ENCODE measurements at regions not wholly inside any gene's neighbourhood (a gene's known extent, or its start where the extent isn't known, plus 50 kb on each side); places are given as distances from the start of the nearest gene placed in this dataset.
"Not testable (repeated sequence)": the region's sequence is repeated elsewhere in the genome, so short reads cannot be mapped to it uniquely, and the experiment has no call there.

DNA sequence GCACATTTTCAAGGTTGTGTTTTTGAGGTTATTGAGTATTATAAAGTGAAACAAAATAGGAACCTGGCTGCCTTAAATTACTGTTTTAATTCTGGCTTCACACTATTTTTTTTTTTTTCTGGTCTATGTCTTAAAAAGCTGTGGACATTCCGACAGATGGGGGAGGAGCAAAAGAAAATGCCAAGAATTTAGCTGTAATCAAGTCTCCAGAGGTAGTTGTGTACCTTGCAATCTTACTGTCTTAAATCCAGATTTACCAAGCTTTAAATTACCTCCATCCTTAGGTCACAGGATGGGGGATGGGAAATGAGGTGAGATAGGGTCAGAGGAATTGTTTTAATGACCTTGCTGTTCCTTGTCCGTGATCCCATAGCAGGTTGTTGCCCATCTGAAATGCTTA is 182.8 kb downstream of the UTRN start:
- DNase-seq (ENCODE audit: low spot score) = no peak
- H3K27ac ChIP-seq = no peak overlapping the region
- POLR2A ChIA-PET (ENCODE audit: low non-redundant PET) = no interaction called here
- CTCF ChIA-PET = interaction anchor here (1.1 kb wide), 1 partner anchor 138 kb away, joined by 4 read pairs; no protein-coding TSS in a partner anchor
- TF ChIP-seq, protein P1, sequence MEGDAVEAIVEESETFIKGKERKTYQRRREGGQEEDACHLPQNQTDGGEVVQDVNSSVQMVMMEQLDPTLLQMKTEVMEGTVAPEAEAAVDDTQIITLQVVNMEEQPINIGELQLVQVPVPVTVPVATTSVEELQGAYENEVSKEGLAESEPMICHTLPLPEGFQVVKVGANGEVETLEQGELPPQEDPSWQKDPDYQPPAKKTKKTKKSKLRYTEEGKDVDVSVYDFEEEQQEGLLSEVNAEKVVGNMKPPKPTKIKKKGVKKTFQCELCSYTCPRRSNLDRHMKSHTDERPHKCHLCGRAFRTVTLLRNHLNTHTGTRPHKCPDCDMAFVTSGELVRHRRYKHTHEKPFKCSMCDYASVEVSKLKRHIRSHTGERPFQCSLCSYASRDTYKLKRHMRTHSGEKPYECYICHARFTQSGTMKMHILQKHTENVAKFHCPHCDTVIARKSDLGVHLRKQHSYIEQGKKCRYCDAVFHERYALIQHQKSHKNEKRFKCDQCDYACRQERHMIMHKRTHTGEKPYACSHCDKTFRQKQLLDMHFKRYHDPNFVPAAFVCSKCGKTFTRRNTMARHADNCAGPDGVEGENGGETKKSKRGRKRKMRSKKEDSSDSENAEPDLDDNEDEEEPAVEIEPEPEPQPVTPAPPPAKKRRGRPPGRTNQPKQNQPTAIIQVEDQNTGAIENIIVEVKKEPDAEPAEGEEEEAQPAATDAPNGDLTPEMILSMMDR (conservative IDR thresholded peaks at IDR 0.05; ENCODE audit: low read depth) = no peak

DNA sequence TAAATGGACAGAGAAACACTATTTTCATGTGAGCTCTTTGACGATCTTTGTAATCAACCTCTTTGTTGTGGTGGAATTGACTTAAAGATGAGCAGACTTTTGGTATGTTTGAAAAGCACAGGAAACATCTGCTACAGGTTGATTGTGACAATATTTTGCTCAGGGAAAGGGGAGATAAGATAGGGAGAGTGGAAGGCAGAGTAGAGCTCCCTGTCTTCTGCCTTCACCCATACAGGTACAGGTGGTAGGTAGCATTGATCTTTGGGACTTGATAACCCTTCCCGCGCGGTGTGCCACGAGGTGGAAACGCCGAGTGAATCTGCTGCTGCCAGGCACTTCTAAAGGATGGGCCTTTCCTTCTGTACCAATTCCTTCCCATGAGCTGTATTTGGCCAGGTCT is 183.6 kb downstream of the UTRN start:
- CTCF ChIA-PET = interaction anchor here (1.1 kb wide), 1 partner anchor 138 kb away, joined by 4 read pairs; no protein-coding TSS in a partner anchor
- no peak overlapping the region for H3K27ac ChIP-seq
- POLR2A ChIA-PET (ENCODE audit: low non-redundant PET) = no interaction called here
- no peak for DNase-seq (ENCODE audit: low spot score)
- TF ChIP-seq, protein P1 (conservative IDR thresholded peaks at IDR 0.05; ENCODE audit: low read depth) = no peak

DNA sequence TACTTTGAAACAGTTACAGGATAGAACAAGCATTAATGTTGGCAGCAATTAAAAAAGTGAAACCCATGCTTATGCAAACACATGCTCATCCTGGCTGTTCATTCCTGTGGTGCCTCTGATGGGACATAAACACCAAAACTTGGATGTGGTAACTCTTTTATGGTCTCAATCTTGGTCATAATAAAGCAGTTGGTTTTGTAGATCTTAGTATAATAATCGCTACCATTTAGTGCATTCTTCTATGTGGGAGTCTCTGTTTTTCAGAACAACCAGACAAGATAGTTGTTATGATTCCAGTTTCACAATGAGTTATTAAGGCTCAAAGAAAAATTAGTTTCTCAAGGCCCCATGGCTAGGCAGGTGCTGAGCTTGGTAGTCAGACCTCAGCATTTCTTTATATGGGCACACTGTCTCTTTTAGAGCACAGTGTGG is 184.0 kb downstream of the UTRN start:
- H3K27ac ChIP-seq = no peak overlapping the region
- CTCF ChIA-PET = interaction anchor here (1.1 kb wide), 1 partner anchor 139 kb away, joined by 4 read pairs; no protein-coding TSS in a partner anchor
- POLR2A ChIA-PET (ENCODE audit: low non-redundant PET) = no interaction called here

DNA sequence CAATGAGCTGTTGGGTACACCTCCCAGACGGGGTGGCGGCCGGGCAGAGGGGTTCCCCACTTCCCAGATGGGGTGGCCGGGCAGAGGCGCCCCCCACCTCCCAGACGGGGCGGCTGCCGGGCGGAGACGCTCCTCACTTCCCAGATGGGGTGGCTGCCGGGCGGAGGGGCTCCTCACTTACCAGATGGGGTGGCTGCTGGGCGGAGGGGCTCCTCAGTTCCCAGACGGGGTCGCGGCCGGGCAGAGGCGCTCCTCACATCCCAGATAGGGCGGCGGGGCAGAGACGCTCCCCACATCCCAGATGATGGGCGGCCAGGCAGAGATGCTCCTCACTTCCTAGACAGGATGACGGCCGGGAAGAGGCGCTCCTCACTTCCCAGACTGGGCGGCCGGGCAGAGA is 185.1 kb downstream of the UTRN start:
- POLR2A ChIA-PET (ENCODE audit: low non-redundant PET); H3K27ac ChIP-seq; CTCF ChIA-PET; DNase-seq (ENCODE audit: low spot score): not testable (repeated sequence)

More for the DNA sequence above, 184.0 kb downstream of the UTRN start:
- DNase-seq (ENCODE audit: low spot score) = no peak
- TF ChIP-seq, protein P1 (conservative IDR thresholded peaks at IDR 0.05; ENCODE audit: low read depth) = no peak

DNA sequence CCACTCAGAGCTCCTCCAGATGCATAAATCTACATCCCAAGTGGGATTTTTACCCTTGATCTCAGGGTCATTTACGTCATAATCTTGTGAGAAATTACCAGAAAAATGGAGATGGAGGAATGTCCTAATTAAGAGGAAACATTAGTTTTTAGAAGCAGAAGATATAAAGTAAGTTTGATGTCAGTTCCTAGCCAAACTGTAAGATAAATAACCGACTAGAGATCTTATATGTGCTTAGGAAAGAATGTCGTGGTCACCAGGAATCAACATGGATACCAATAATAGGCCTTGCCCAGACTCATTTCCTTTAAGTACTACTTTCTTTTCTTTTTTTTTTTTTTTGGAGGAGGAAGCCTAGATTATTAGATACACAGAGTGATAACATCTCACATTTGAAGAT is 186.9 kb downstream of the UTRN start:
- H3K27ac ChIP-seq = no peak overlapping the region
- POLR2A ChIA-PET (ENCODE audit: low non-redundant PET) = no interaction called here
- DNase-seq (ENCODE audit: low spot score) = no peak
- TF ChIP-seq, protein P1 (conservative IDR thresholded peaks at IDR 0.05; ENCODE audit: low read depth) = no peak
- CTCF ChIA-PET = no interaction called here

DNA sequence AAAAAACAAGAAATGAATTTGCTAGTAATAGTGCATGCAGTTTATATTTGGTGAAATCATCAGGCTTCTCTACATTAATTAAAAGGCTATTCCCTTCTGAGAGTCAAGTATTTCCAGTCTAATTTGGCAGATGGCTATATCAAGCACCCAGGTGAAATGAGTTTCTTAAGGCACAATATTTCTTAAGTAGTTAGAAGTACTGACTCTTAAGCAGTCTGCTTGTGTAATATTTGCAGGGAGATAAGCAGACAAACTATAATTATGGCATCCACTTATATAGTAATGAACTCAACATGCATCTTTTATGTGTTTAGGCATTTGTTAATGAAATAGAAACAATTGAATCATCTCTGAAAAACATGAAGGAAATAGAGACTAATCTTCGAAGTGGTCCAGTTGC is 189.2 kb downstream of the UTRN start:
- CTCF ChIA-PET = no interaction called here
- no peak for DNase-seq (ENCODE audit: low spot score)
- no peak overlapping the region for H3K27ac ChIP-seq
- POLR2A ChIA-PET (ENCODE audit: low non-redundant PET) = no interaction called here
- TF ChIP-seq, protein P1 (conservative IDR thresholded peaks at IDR 0.05; ENCODE audit: low read depth) = no peak

DNA sequence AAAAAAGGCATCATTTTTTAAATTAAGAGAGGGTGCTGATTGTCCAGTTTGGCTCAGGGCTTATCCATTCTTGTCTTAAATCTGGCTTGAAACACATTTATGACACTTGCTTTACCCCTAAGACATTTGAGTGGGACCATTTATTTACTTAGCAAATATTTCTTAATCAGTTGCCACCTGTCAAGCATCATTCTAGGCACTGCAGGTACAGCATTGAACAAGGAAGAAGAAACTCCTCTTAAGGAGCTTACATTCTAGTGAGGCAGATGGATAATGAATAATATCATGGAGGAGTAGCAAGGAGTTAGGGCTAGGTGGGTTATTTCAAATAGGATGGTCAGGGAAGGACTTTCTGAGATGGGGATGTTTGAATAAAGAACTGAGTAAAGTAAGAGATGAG is 189.8 kb downstream of the UTRN start:
- ChIA-PET POLR2A (ENCODE audit: low non-redundant PET) (no interaction called here), CTCF (interaction anchor here (0.6 kb wide), 1 partner anchor 17 kb away, joined by 3 read pairs; no protein-coding TSS in a partner anchor)
- H3K27ac ChIP-seq = no peak overlapping the region
- TF ChIP-seq, protein P1 (conservative IDR thresholded peaks at IDR 0.05; ENCODE audit: low read depth) = no peak
- DNase-seq (ENCODE audit: low spot score) = no peak

All from RWPE1 (cell line).